Prostate gland (tissue), 2 donors: ENCODE measurements at regions not wholly inside any gene's neighbourhood (a gene's known extent, or its start where the extent isn't known, plus 50 kb on each side); places are given as distances from the start of the nearest gene placed in this dataset.

ENCODE experiments used
- CTCF ChIP-seq, 4 experiments: fragments of 200-600 bp in 2 of 4; fragments of 450-650 bp in 2 of 4; sonication (generic) in 2 of 4; IDR thresholded peaks; 1 replicate in 3 of 4; 2 replicates in 1 of 4; pipeline ENCODE4 v1.5.1; 2016 to 2019; ENCODE audit warnings: antibody characterized with exemption in 4 of 4, mild to moderate bottlenecking in 2 of 4, moderate library complexity in 2 of 4
- POLR2A ChIP-seq: fragments of 450-650 bp; IDR thresholded peaks from one replicate; pipeline ENCODE4 v1.6.1; 2016; ENCODE audit warnings: antibody characterized with exemption, mild to moderate bottlenecking

GRCh38 chr10:56991591-56992069 is 630.6 kb upstream of the ZWINT start:
- TF ChIP-seq CTCF (IDR thresholded peaks at IDR 0.05) (no peak), POLR2A (no peak)
